Activated CD8-positive, alpha-beta T cell treated with anti-CD3 and anti-CD28 coated beads, Interleukin-2, amount 10 ng/mL, durations not matched to agents 7 days and 5 days (primary cell): ENCODE measurements at regions not wholly inside any gene's neighbourhood (a gene's known extent, or its start where the extent isn't known, plus 50 kb on each side); places are given as distances from the start of the nearest gene placed in this dataset.

ENCODE experiments used
- ATAC-seq: fragments of 150-1000 bp; cut with Tn5 transposase; one replicate; pipeline ENCODE4 v1.10.0; 2021; ENCODE audit warnings: moderate library complexity
- CTCF ChIA-PET: fragments of 350-600 bp; sonication (Branson Sonifier 250); formaldehyde crosslinking; loops from one replicate; lab custom pipeline; 2021; ENCODE audit warnings: antibody characterized with exemption; lab: Charles Lee
- POLR2A ChIA-PET: fragments of 350-600 bp; sonication (Branson Sonifier 250); formaldehyde crosslinking; loops from one replicate; lab custom pipeline; 2021; ENCODE audit warnings: antibody characterized with exemption; lab: Charles Lee
- DNase-seq: peaks from one replicate; pipeline ENCODE4 v3.0.0-alpha.2; 2020
- H3K27ac Mint-ChIP-seq: one replicate; pipeline ENCODE4 v1.8.0; 2021; ENCODE audit warnings: mild to moderate bottlenecking, mixed read lengths
- H3K27me3 Mint-ChIP-seq: one replicate; pipeline ENCODE4 v1.8.0; 2021; ENCODE audit warnings: low read depth, mixed read lengths
- H3K36me3 Mint-ChIP-seq: one replicate; pipeline ENCODE4 v1.8.0; 2021; ENCODE audit warnings: low read depth, mixed read lengths
- H3K4me1 Mint-ChIP-seq: one replicate; pipeline ENCODE4 v1.8.0; 2021; ENCODE audit warnings: low read depth, mixed read lengths
- H3K4me3 Mint-ChIP-seq: one replicate; pipeline ENCODE4 v1.8.0; 2021; ENCODE audit warnings: mild to moderate bottlenecking, mixed read lengths
- H3K9me3 Mint-ChIP-seq: one replicate; pipeline ENCODE4 v1.8.0; 2022; ENCODE audit warnings: mixed read lengths; ENCODE audit not compliant: insufficient read depth

DNA sequence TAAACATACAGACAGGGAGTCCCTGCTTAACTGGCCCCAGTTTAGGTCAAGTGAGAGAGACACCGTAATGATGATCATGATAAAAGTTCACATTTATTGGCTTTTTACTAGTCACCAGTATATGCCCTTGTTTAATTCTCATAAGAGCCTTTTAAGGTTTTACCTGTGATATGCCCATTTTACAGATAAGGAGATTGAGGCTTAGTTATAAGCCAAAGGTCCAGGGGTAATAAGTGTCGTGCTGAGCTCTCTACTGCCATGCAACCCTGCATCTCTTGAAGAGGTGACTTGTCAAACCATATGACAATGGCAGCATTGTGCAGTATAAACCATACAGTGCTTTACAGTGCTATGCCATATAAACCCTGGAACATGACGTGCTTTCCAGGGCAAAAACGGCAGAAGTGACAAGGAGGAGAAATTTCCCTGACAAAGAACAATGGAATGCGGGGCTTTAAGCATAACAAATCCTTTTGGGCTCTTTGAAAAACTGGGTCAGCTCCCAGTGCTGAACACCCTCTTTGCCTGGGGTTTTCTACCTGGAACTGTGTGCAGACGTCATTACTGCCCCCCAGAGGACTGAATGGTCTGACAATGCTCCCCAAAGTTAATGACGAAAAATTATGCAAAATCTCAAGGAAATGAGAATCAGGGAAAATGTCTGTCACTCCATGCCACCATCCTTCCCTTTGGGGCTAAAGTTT is 59.7 kb upstream of the C14orf132 start:
- POLR2A ChIA-PET, result no interaction called here
- Mint-ChIP-seq H3K36me3 (no peaks in the 10 kb centered on the region), H3K4me3 (no peak overlapping the region), H3K27ac (no peak overlapping the region), H3K9me3 (no peaks in the 10 kb centered on the region), H3K4me1 (no peaks in the 10 kb centered on the region), H3K27me3 (peaks cover 14% of the 10 kb centered on the region)
- no peak for DNase-seq
- CTCF ChIA-PET, result no interaction called here
- ATAC-seq, result no peak

- Mint-ChIP-seq H3K4me1 (no peaks in the 10 kb centered on the region), H3K27ac (no peak overlapping the region), H3K36me3 (no peaks in the 10 kb centered on the region), H3K27me3 (peaks cover 15% of the 10 kb centered on the region), H3K4me3 (no peak overlapping the region), H3K9me3 (no peaks in the 10 kb centered on the region)
- no peak for DNase-seq
- CTCF ChIA-PET, result no interaction called here
- no peak for ATAC-seq
- POLR2A ChIA-PET, result interaction anchor here (0.6 kb wide), 1 partner anchor 1491 kb away, joined by 3 read pairs; no protein-coding TSS in a partner anchor
These were observed 58.8 kb upstream of the C14orf132 start for GRCh38 chr14:95980402-95980801.

GRCh38 chr14:95981965-95982364 is 57.2 kb upstream of the C14orf132 start:
- peaks cover 15% of the 10 kb centered on the region for H3K27me3 Mint-ChIP-seq
- POLR2A ChIA-PET, result no interaction called here
- no peak for ATAC-seq

DNA sequence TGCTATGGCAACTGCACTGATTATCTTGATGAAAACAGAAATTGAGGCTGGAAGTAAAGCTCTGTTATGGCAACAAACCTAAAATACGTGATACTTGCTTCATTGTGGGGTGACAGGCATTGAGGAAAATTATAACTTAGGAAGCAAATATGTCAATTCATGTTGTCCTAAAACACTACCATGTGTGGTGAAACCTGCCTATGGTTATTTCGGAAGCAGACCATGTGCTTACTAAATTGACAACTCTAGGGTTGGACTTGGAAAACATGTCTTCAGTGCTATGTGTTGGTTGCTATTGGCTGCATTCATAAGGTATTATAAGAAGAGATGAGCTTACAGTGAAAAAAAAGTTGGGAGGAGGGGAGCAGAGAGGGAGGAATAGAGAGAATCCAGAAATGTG is 55.0 kb upstream of the C14orf132 start:
- H3K27me3 Mint-ChIP-seq, result peaks cover 14% of the 10 kb centered on the region
- CTCF ChIA-PET, result interaction anchor here (0.8 kb wide), 1 partner anchor 10 kb away, joined by 3 read pairs; no protein-coding TSS in a partner anchor
- POLR2A ChIA-PET, result no interaction called here

More at GRCh38 chr14:95981965-95982364, 57.2 kb upstream of the C14orf132 start:
- H3K4me1 Mint-ChIP-seq, result no peaks in the 10 kb centered on the region
- H3K9me3 Mint-ChIP-seq, result no peaks in the 10 kb centered on the region
- H3K4me3 Mint-ChIP-seq, result no peak overlapping the region
- CTCF ChIA-PET, result interaction anchor here (1.5 kb wide), 1 partner anchor 13 kb away, joined by 5 read pairs; no protein-coding TSS in a partner anchor
- DNase-seq, result no peak
- H3K36me3 Mint-ChIP-seq, result no peaks in the 10 kb centered on the region
- H3K27ac Mint-ChIP-seq, result no peak overlapping the region

More for the DNA sequence above, 55.0 kb upstream of the C14orf132 start:
- H3K27ac Mint-ChIP-seq, result no peak overlapping the region
- no peak overlapping the region for H3K4me3 Mint-ChIP-seq
- H3K4me1 Mint-ChIP-seq, result no peaks in the 10 kb centered on the region
- DNase-seq, result no peak
- H3K36me3 Mint-ChIP-seq, result no peaks in the 10 kb centered on the region
- no peak for ATAC-seq
- no peaks in the 10 kb centered on the region for H3K9me3 Mint-ChIP-seq
